IMR-90 (cell line): ENCODE measurements at regions not wholly inside any gene's neighbourhood (a gene's known extent, or its start where the extent isn't known, plus 50 kb on each side); places are given as distances from the start of the nearest gene placed in this dataset.
A peak's percentile ranks its signal among the peaks of the same experiment; 100 is the strongest.

Experiments
- ATAC-seq: fragments of 200-7000 bp; cut with Tn5 transposase; 2 replicates; pipeline ENCODE4 v1.9.1; 2020; ENCODE audit warnings: low read depth, mild to moderate bottlenecking, moderate library complexity
- BruUV-seq: library from RNA; stranded (reverse); fragments of 400-500 nt; replicated peaks from 2 replicates; lab custom pipeline; 2021; lab: Mats Ljungman, UMichigan
- CTCF ChIA-PET: fragments of 300-600 bp; formaldehyde crosslinking; extraction: SDS; loops from one replicate; lab custom pipeline; 2021; ENCODE audit warnings: antibody characterized with exemption; lab: Yijun Ruan, JAX
- POLR2A ChIA-PET: fragments of 300-600 bp; sonication (Branson Sonifier 250); formaldehyde crosslinking; loops from one replicate; lab custom pipeline; 2022; ENCODE audit warnings: antibody characterized with exemption; ENCODE audit not compliant: unreplicated experiment; lab: Charles Lee
- DNase-seq: peaks from one replicate; pipeline ENCODE4 v3.0.0; 2013
- H2AFZ ChIP-seq: replicated peaks from 2 replicates; pipeline ENCODE3; 2013; ENCODE audit warnings: low read length, mild to moderate bottlenecking; ENCODE audit not compliant: poor library complexity
- H2AK5ac ChIP-seq: 2 replicates; pipeline ENCODE4 v1.6.1; 2013; ENCODE audit warnings: low read depth, low read length, inconsistent platforms
- H2AK9ac ChIP-seq: replicated peaks from 2 replicates; pipeline ENCODE3; 2013; ENCODE audit warnings: mild to moderate bottlenecking, low read depth, low read length, moderate library complexity; ENCODE audit not compliant: poor library complexity
- H2BK120ac ChIP-seq: 2 replicates; pipeline ENCODE4 v1.6.1; 2013; ENCODE audit warnings: low read depth, low read length, inconsistent platforms
- H2BK15ac ChIP-seq: 3 replicates; pipeline ENCODE4 v1.6.1; 2013; ENCODE audit warnings: low read depth, low read length, inconsistent platforms
- H2BK20ac ChIP-seq: 2 replicates; pipeline ENCODE4 v1.6.1; 2013; ENCODE audit warnings: low read depth, mild to moderate bottlenecking, inconsistent platforms, low read length, moderate library complexity
- H2BK5ac ChIP-seq: 2 replicates; pipeline ENCODE4 v1.6.1; 2013; ENCODE audit warnings: mild to moderate bottlenecking, low read depth, low read length, inconsistent platforms; ENCODE audit not compliant: poor library complexity, severe bottlenecking
- H3K14ac ChIP-seq: replicated peaks from 2 replicates; pipeline ENCODE4 v1.6.1; 2013; ENCODE audit warnings: low read depth, low read length, inconsistent platforms
- H3K18ac ChIP-seq: 2 replicates; pipeline ENCODE4 v1.6.1; 2013; ENCODE audit warnings: low read depth, low read length, control low read depth
- H3K23ac ChIP-seq: 2 replicates; pipeline ENCODE4 v1.6.1; 2013; ENCODE audit warnings: low read depth, low read length, inconsistent platforms
- H3K27ac ChIP-seq: 2 replicates; pipeline ENCODE4 v1.5.1; 2013; ENCODE audit warnings: mild to moderate bottlenecking, control low read depth, low read length; ENCODE audit not compliant: insufficient read depth
- H3K27me3 ChIP-seq: 2 replicates; pipeline ENCODE4 v1.6.1; 2013; ENCODE audit warnings: low read length; ENCODE audit not compliant: control insufficient read depth, insufficient read depth
- H3K36me3 ChIP-seq: 2 replicates; pipeline ENCODE4 v1.6.1; 2013; ENCODE audit warnings: low read length, mixed read lengths; ENCODE audit not compliant: control insufficient read depth, insufficient read depth
- H3K4ac ChIP-seq: 2 replicates; pipeline ENCODE4 v1.6.1; 2013; ENCODE audit warnings: low read depth, low read length, inconsistent platforms
- H3K4me1 ChIP-seq: 2 replicates; pipeline ENCODE4 v1.6.1; 2013; ENCODE audit warnings: low read length, mixed read lengths; ENCODE audit not compliant: control insufficient read depth, insufficient read depth
- H3K4me2 ChIP-seq: 2 replicates; pipeline ENCODE4 v1.6.1; 2013; ENCODE audit warnings: low read depth, mild to moderate bottlenecking, control low read depth, low read length, moderate library complexity
- H3K4me3 ChIP-seq: 2 replicates; pipeline ENCODE4 v1.5.1; 2013; ENCODE audit warnings: low read depth, mild to moderate bottlenecking, control low read depth, low read length, moderate library complexity; ENCODE audit not compliant: insufficient read depth
- H3K56ac ChIP-seq: 2 replicates; pipeline ENCODE4 v1.6.1; 2013; ENCODE audit warnings: low read length, inconsistent platforms; ENCODE audit not compliant: insufficient read depth; ENCODE audit errors: extremely low read depth
- H3K79me1 ChIP-seq, 2 experiments: 2 replicates each; pipeline ENCODE4 v1.6.1; 2013; ENCODE audit warnings: low read length in 2 of 2, inconsistent platforms in 1 of 2, low read depth in 1 of 2
- H3K9ac ChIP-seq: 2 replicates; pipeline ENCODE4 v1.6.1; 2013; ENCODE audit warnings: low read depth, low read length, control low read depth
- H3K9me1 ChIP-seq: 2 replicates; pipeline ENCODE4 v1.6.1; 2013; ENCODE audit warnings: low read length, inconsistent platforms; ENCODE audit not compliant: insufficient read depth
- H3K9me3 ChIP-seq: 2 replicates; pipeline ENCODE4 v1.6.1; 2013; ENCODE audit warnings: low read length; ENCODE audit not compliant: control insufficient read depth, insufficient read depth
- H4K20me1 ChIP-seq: 2 replicates; pipeline ENCODE4 v1.6.1; 2013; ENCODE audit warnings: low read length, inconsistent platforms; ENCODE audit not compliant: insufficient read depth
- H4K5ac ChIP-seq: 2 replicates; pipeline ENCODE4 v1.6.1; 2013; ENCODE audit warnings: mild to moderate bottlenecking, low read depth, low read length, control low read depth
- H4K8ac ChIP-seq, 2 experiments: 2 replicates each; pipeline ENCODE4 v1.6.1; 2013; ENCODE audit warnings: low read depth in 2 of 2, low read length in 2 of 2, control low read depth in 1 of 2, inconsistent platforms in 1 of 2
- H4K91ac ChIP-seq: 2 replicates; pipeline ENCODE4 v1.6.1; 2013; ENCODE audit warnings: low read depth, low read length, inconsistent platforms; ENCODE audit not compliant: insufficient read depth
- CEBPB ChIP-seq: IDR thresholded peaks from 2 replicates; pipeline ENCODE4 v1.6.1; 2012; ENCODE audit warnings: low read depth, low read length, improper control_type of control experiment
- RAD21 ChIP-seq: IDR thresholded peaks from 2 replicates; pipeline ENCODE4 v1.6.1; 2012; ENCODE audit warnings: low read length, improper control_type of control experiment
- RFX5 ChIP-seq: IDR thresholded peaks from 2 replicates; pipeline ENCODE4 v1.8.0; 2012; ENCODE audit warnings: low read depth, mild to moderate bottlenecking, low read length, moderate library complexity
- WGBS, 2 experiments: methylation state at CpG; one replicate each; pipeline versions ENCODE4 v1.1.5 to v1.1.7; 2013; ENCODE audit warnings: missing lambda C conversion rate in 2 of 2; ENCODE audit not compliant: insufficient read length in 1 of 2; ENCODE audit errors: extremely low coverage in 2 of 2; 5-methylcytosine and 5-hydroxymethylcytosine counted together
- dilution Hi-C: fragments of 300-500 bp; cut with HindIII; formaldehyde crosslinking; loops from one replicate; pipeline ENCODE4 v1.14.3; 2018; ENCODE audit warnings: low sequenced_read_pairs; ENCODE audit not compliant: unreplicated experiment
- in situ Hi-C: fragments of 300-500 bp; cut with MboI; formaldehyde crosslinking; loops from 3 replicates; pipeline ENCODE4 v1.14.3; 2019; ENCODE audit warnings: low sequenced_read_pairs, inconsistent platforms, mixed read lengths
- intact Hi-C: fragments of 100-400 bp; cut with micrococcal nuclease; formaldehyde crosslinking; loops from 2 replicates; pipeline ENCODE4 v1.10.0; 2022

DNA sequence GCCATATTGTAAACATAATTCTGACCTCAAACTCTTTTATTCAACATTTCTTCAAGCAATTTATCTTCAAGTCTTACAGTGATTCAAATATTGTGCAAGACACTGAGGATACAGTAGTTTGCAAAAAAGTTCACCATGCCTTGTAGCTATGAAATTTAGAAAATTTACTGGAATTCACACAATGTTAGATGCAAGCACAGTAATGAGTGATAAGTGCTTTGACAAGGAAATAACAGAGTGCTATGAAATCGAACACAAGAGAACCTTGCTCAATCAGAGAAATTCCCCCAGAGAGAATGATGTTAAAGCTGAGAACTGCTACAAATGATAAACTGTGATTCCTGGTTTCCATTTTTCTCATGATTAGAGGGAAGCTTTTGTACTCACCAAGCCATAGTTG is 952.9 kb downstream of the FAT4 start:
- Histone ChIP-seq H2BK20ac (peak overlapping the region; percentile 45; the same call in 1 of the 2 replicates), H3K27me3 (no peaks in the 10 kb centered on the region), H3K36me3 (no peaks in the 10 kb centered on the region), H3K27ac (no peak overlapping the region), H3K18ac (peak overlapping the region; percentile 56; the same call in 1 of the 2 replicates), H3K56ac (no peak overlapping the region), H2AK9ac (no peak overlapping the region), H4K5ac (peak overlapping the region; percentile 41; the same call in 1 of the 2 replicates), H3K4me2 (no peak overlapping the region; the same call in 1 of the 2 replicates), H2AFZ (no peak overlapping the region), H2BK15ac (no peak overlapping the region), H4K20me1 (no peaks in the 10 kb centered on the region), H4K91ac (no peak overlapping the region), H2AK5ac (no peak overlapping the region), H3K23ac (no peak overlapping the region), H3K14ac (no peak overlapping the region), H3K4ac (no peak overlapping the region), H3K9me3 (no peaks in the 10 kb centered on the region), H2BK120ac (no peak overlapping the region), H2BK5ac (peak overlapping the region; percentile 18), H4K8ac (no peak overlapping the region; a peak in 1 of 4 replicates), H3K79me1 (no peaks in the 10 kb centered on the region), H3K9ac (no peak overlapping the region), H3K9me1 (no peaks in the 10 kb centered on the region), H3K4me1 (peaks cover 2% of the 10 kb centered on the region), H3K4me3 (no peak overlapping the region)
- in situ Hi-C loops = no loop called here
- DNase-seq (peak; percentile 43), ATAC-seq (peak; percentile 40)
- TF ChIP-seq RFX5 (no peak), RAD21 (no peak), CEBPB (peak; percentile 82)
- intact Hi-C loops = no loop called here
- ChIA-PET CTCF (interaction anchor here (0.6 kb wide), 1 partner anchor 998 kb away, joined by 4 read pairs; no protein-coding TSS in a partner anchor), POLR2A (interaction anchor here (0.6 kb wide), 1 partner anchor 9 kb away, joined by 4 read pairs; no protein-coding TSS in a partner anchor)
- BruUV-seq = no TSS peak
- no CpG with 5 or more reads among the region's 1 CpG for WGBS, 2 experiments
- dilution Hi-C loops = no loop called here
